HG03045 (cell line): ENCODE measurements at regions not wholly inside any gene's neighbourhood (a gene's known extent, or its start where the extent isn't known, plus 50 kb on each side); places are given as distances from the start of the nearest gene placed in this dataset.
A peak's percentile ranks its signal among the peaks of the same experiment; 100 is the strongest.
"Not testable (repeated sequence)": the region's sequence is repeated elsewhere in the genome, so short reads cannot be mapped to it uniquely, and the experiment has no call there.

Experiments
- ATAC-seq: cut with Tn5 transposase; IDR thresholded peaks from one replicate; pipeline ENCODE4 v1.9.1; 2021; ENCODE audit warnings: mild to moderate bottlenecking, moderate library complexity; ENCODE audit not compliant: unreplicated experiment

- no peak for ATAC-seq
Observed at GRCh38 chr3:72081471-72082185, 296.7 kb upstream of the PROK2 start.

GRCh38 chr3:72080800-72081199 lies 295.9 kb upstream of the PROK2 start:
- no peak for ATAC-seq

- ATAC-seq, result no peak
Observed at GRCh38 chr3:72080095-72080494, 295.1 kb upstream of the PROK2 start.

- no peak for ATAC-seq
Observed at GRCh38 chr3:72079369-72079872, 294.5 kb upstream of the PROK2 start.

- ATAC-seq, result peak; percentile 33
Observed at GRCh38 chr3:72078676-72079368, 293.9 kb upstream of the PROK2 start.

GRCh38 chr3:72077473-72078259 lies 292.7 kb upstream of the PROK2 start:
- ATAC-seq, result peak; percentile 45

- not testable (repeated sequence) for ATAC-seq
Observed at GRCh38 chr3:72075848-72076247, 290.9 kb upstream of the PROK2 start.

GRCh38 chr3:72071624-72072023 lies 286.7 kb upstream of the PROK2 start:
- ATAC-seq, result no peak

GRCh38 chr3:72070005-72070404 lies 285.1 kb upstream of the PROK2 start:
- no peak for ATAC-seq

- ATAC-seq, result no peak
Observed at GRCh38 chr3:72069543-72069942, 284.6 kb upstream of the PROK2 start.

GRCh38 chr3:72068621-72069020 lies 283.7 kb upstream of the PROK2 start:
- no peak for ATAC-seq

GRCh38 chr3:72067721-72068120 lies 282.8 kb upstream of the PROK2 start:
- no peak for ATAC-seq

- no peak for ATAC-seq
Observed at GRCh38 chr3:72065872-72066641, 281.1 kb upstream of the PROK2 start.

GRCh38 chr3:72065236-72065635 lies 280.3 kb upstream of the PROK2 start:
- no peak for ATAC-seq

GRCh38 chr3:72064727-72065126 lies 279.8 kb upstream of the PROK2 start:
- ATAC-seq, result not testable (repeated sequence)

GRCh38 chr3:72062017-72062416 lies 277.1 kb upstream of the PROK2 start:
- ATAC-seq, result no peak

- ATAC-seq, result no peak
Observed at GRCh38 chr3:72060447-72061034, 275.6 kb upstream of the PROK2 start.

GRCh38 chr3:72058493-72059081 lies 273.6 kb upstream of the PROK2 start:
- ATAC-seq, result no peak

- no peak for ATAC-seq
Observed at GRCh38 chr3:72055436-72055835, 270.5 kb upstream of the PROK2 start.

- ATAC-seq, result no peak
Observed at GRCh38 chr3:72054976-72055375, 270.0 kb upstream of the PROK2 start.
